ENCODE measurements at regions not wholly inside any gene's neighbourhood (a gene's known extent, or its start where the extent isn't known, plus 50 kb on each side); places are given as distances from the start of the nearest gene placed in this dataset.

DNA sequence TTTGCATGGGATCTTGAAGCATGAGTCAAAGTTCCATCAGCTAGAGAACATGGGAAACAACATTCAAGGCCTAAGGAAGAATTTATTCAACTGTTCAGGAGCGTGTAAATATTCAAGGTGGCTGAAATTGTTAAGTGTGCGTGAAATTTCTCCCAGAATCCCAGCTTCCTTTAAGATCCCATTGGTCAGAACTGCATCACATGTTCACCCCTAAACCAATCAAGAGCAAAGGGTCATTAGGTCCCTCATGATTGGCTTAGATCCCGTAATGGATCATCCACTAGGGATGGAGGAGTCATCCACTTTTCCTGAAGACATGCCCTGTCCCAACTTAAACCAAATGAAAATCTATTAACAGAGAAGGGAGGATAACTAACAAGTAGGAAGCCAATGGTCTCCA, 201.6 kb downstream of the TMEM114 start:
- ATAC-seq (no peak), DNase-seq (ENCODE audit: low read depth, low spot score) (no peak)
- intact Hi-C loops (cut with micrococcal nuclease): no loop called here
- RAD21 ChIA-PET (ENCODE audit: low non-redundant PET in 1 of 2, low total read pairs in 2 of 2, uncharacterized antibody in 2 of 2, unreplicated experiment in 2 of 2): no interaction called here
- Histone ChIP-seq H3K27ac (ENCODE audit: low read depth, low read length) (no peak overlapping the region), H4K20me1 (ENCODE audit: insufficient read depth) (no peaks in the 10 kb centered on the region), H3K9me2 (ENCODE audit: insufficient read depth) (no peaks in the 10 kb centered on the region), H3K4me2 (ENCODE audit: low read length) (no peak overlapping the region), H3K9ac (ENCODE audit: low read length) (no peak overlapping the region), H3K4me3 (replicated peaks in 1 of 2; ENCODE audit: low read depth in 1 of 2, low read length in 2 of 2) (no peak overlapping the region), H3K79me2 (ENCODE audit: insufficient read depth, low read length) (no peaks in the 10 kb centered on the region), H3K36me3 (ENCODE audit: control insufficient read depth in 1 of 2, insufficient read depth in 2 of 2, low read length in 2 of 2) (no peaks in the 10 kb centered on the region), H3K9me3 (ENCODE audit: control insufficient read depth in 1 of 2, insufficient read depth in 1 of 2, low read depth in 1 of 2, low read length in 2 of 2) (peaks cover 0 to 3% of the 10 kb centered on the region in 2 experiments; a peak in 1 of 4 replicates), H2AFZ (ENCODE audit: low read depth, low read length, poor library complexity, severe bottlenecking) (no peak overlapping the region), H3K27me3 (ENCODE audit: insufficient read depth, low read length) (no peaks in the 10 kb centered on the region), H3K4me1 (ENCODE audit: control insufficient read depth in 1 of 2, insufficient read depth in 2 of 2, low read length in 2 of 2) (no peaks in the 10 kb centered on the region)
- TF ChIP-seq CBX3 (IDR thresholded peaks at IDR 0.05; ENCODE audit: low read depth) (no peak), SP1 (IDR thresholded peaks at IDR 0.05; ENCODE audit: low read depth) (no peak), POLR2AphosphoS5 (IDR thresholded peaks at IDR 0.05; ENCODE audit: low read depth, low read length) (no peak), POLR2A (IDR thresholded peaks at IDR 0.05; ENCODE audit: borderline replicate concordance, extremely low read depth, insufficient read depth, insufficient read length) (no peak), FOSL1 (IDR thresholded peaks at IDR 0.05; ENCODE audit: low read depth) (no peak), ELF1 (IDR thresholded peaks at IDR 0.05; ENCODE audit: borderline replicate concordance, low read depth) (no peak), ZNF274 (IDR thresholded peaks at IDR 0.05; ENCODE audit: low read depth, low read length) (no peak)
- TF ChIP-seq, protein P1, sequence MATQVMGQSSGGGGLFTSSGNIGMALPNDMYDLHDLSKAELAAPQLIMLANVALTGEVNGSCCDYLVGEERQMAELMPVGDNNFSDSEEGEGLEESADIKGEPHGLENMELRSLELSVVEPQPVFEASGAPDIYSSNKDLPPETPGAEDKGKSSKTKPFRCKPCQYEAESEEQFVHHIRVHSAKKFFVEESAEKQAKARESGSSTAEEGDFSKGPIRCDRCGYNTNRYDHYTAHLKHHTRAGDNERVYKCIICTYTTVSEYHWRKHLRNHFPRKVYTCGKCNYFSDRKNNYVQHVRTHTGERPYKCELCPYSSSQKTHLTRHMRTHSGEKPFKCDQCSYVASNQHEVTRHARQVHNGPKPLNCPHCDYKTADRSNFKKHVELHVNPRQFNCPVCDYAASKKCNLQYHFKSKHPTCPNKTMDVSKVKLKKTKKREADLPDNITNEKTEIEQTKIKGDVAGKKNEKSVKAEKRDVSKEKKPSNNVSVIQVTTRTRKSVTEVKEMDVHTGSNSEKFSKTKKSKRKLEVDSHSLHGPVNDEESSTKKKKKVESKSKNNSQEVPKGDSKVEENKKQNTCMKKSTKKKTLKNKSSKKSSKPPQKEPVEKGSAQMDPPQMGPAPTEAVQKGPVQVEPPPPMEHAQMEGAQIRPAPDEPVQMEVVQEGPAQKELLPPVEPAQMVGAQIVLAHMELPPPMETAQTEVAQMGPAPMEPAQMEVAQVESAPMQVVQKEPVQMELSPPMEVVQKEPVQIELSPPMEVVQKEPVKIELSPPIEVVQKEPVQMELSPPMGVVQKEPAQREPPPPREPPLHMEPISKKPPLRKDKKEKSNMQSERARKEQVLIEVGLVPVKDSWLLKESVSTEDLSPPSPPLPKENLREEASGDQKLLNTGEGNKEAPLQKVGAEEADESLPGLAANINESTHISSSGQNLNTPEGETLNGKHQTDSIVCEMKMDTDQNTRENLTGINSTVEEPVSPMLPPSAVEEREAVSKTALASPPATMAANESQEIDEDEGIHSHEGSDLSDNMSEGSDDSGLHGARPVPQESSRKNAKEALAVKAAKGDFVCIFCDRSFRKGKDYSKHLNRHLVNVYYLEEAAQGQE (IDR thresholded peaks at IDR 0.05; ENCODE audit: low read depth): no peak
- TF ChIP-seq, protein P2, sequence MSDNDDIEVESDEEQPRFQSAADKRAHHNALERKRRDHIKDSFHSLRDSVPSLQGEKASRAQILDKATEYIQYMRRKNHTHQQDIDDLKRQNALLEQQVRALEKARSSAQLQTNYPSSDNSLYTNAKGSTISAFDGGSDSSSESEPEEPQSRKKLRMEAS (IDR thresholded peaks at IDR 0.05): no peak
- CTCF ChIA-PET: no interaction called here
- POLR2A ChIA-PET: no interaction called here
- BruUV-seq (replicated peaks): no TSS peak

Data from HCT116 (cell line).